Mesodermal cell (in vitro differentiated cells): ENCODE measurements at regions not wholly inside any gene's neighbourhood (a gene's known extent, or its start where the extent isn't known, plus 50 kb on each side); places are given as distances from the start of the nearest gene placed in this dataset.
"Not testable (repeated sequence)": the region's sequence is repeated elsewhere in the genome, so short reads cannot be mapped to it uniquely, and the experiment has no call there.

ENCODE experiments used
- H3K27ac ChIP-seq: 2 replicates; pipeline ENCODE4 v1.7.0; 2013; ENCODE audit warnings: mild to moderate bottlenecking, low read depth, low read length, moderate library complexity; ENCODE audit not compliant: severe bottlenecking
- H3K36me3 ChIP-seq: 2 replicates; pipeline ENCODE4 v1.7.1; 2013; ENCODE audit warnings: mild to moderate bottlenecking, low read length, moderate library complexity; ENCODE audit not compliant: control insufficient read depth, insufficient read depth
- H3K4me1 ChIP-seq: one replicate; pipeline ENCODE4 v1.7.1; 2013; ENCODE audit warnings: mild to moderate bottlenecking, low read length; ENCODE audit not compliant: insufficient read depth, control insufficient read depth, poor library complexity, severe bottlenecking
- H3K4me3 ChIP-seq: 2 replicates; pipeline ENCODE4 v1.7.0; 2013; ENCODE audit warnings: low read length, control low read depth, mild to moderate bottlenecking; ENCODE audit not compliant: insufficient read depth, poor library complexity, severe bottlenecking; ENCODE audit errors: extremely low read depth
- H3K9me3 ChIP-seq: 2 replicates; pipeline ENCODE4 v1.7.1; 2013; ENCODE audit warnings: mild to moderate bottlenecking, low read length, moderate library complexity; ENCODE audit not compliant: control insufficient read depth
- WGBS, 2 experiments: methylation state at CpG; one replicate each; pipeline ENCODE4 v1.1.5; 2013; ENCODE audit warnings: missing lambda C conversion rate in 2 of 2; ENCODE audit not compliant: insufficient coverage in 2 of 2; 5-methylcytosine and 5-hydroxymethylcytosine counted together

GRCh38 chr4:160352637-160353036 lies 1249.8 kb downstream of the RAPGEF2 start:
- Histone ChIP-seq H3K4me1 (no peaks in the 10 kb centered on the region), H3K27ac (no peak overlapping the region), H3K9me3 (no peaks in the 10 kb centered on the region), H3K4me3 (no peak overlapping the region), H3K36me3 (no peaks in the 10 kb centered on the region)
- WGBS, 2 experiments: no CpG with 5 or more reads among the region's 2 CpGs

- no peaks in the 10 kb centered on the region for H3K4me1 ChIP-seq
- WGBS, 2 experiments: 95 to 97% methylated on average over 3 to 4 of the region's 5 CpGs
- no peak overlapping the region for H3K27ac ChIP-seq
- no peaks in the 10 kb centered on the region for H3K36me3 ChIP-seq
- H3K4me3 ChIP-seq: no peak overlapping the region
- no peaks in the 10 kb centered on the region for H3K9me3 ChIP-seq
These were observed 1250.7 kb downstream of the RAPGEF2 start for GRCh38 chr4:160353548-160353947.

GRCh38 chr4:160362478-160362877 lies 1259.6 kb downstream of the RAPGEF2 start:
- peaks cover 5% of the 10 kb centered on the region for H3K9me3 ChIP-seq
- no peaks in the 10 kb centered on the region for H3K36me3 ChIP-seq
- 63 to 84% methylated on average over 3 of the region's 3 CpGs for WGBS, 2 experiments
- H3K4me3 ChIP-seq: no peak overlapping the region
- no peaks in the 10 kb centered on the region for H3K4me1 ChIP-seq
- H3K27ac ChIP-seq: no peak overlapping the region

GRCh38 chr4:160364217-160364616 lies 1261.3 kb downstream of the RAPGEF2 start:
- Histone ChIP-seq H3K36me3 (no peaks in the 10 kb centered on the region), H3K27ac (no peak overlapping the region), H3K4me1 (no peaks in the 10 kb centered on the region), H3K9me3 (peaks cover 5% of the 10 kb centered on the region), H3K4me3 (no peak overlapping the region)

GRCh38 chr4:160364665-160365064 lies 1261.8 kb downstream of the RAPGEF2 start:
- not testable (repeated sequence) for H3K4me1 ChIP-seq, H3K9me3 ChIP-seq, H3K27ac ChIP-seq, H3K4me3 ChIP-seq, H3K36me3 ChIP-seq
- 89% methylated on average over 4 of the region's 6 CpGs; no CpG with 5 or more reads in 1 of the 2 experiments for WGBS, 2 experiments

- not testable (repeated sequence) for H3K36me3 ChIP-seq, H3K9me3 ChIP-seq, H3K4me1 ChIP-seq, H3K27ac ChIP-seq, H3K4me3 ChIP-seq
- WGBS, 2 experiments: 86 to 96% methylated on average over 4 to 6 of the region's 8 CpGs
These were observed 1262.5 kb downstream of the RAPGEF2 start for GRCh38 chr4:160365383-160365782.

GRCh38 chr4:160370046-160370445 lies 1267.2 kb downstream of the RAPGEF2 start:
- no peaks in the 10 kb centered on the region for H3K9me3 ChIP-seq
- H3K27ac ChIP-seq: no peak overlapping the region
- no peaks in the 10 kb centered on the region for H3K4me1 ChIP-seq
- no peaks in the 10 kb centered on the region for H3K36me3 ChIP-seq
- H3K4me3 ChIP-seq: no peak overlapping the region
- 80% methylated on average over 1 of the region's 2 CpGs; no CpG with 5 or more reads in 1 of the 2 experiments for WGBS, 2 experiments

- no peaks in the 10 kb centered on the region for H3K4me1 ChIP-seq
- no peaks in the 10 kb centered on the region for H3K36me3 ChIP-seq
- no peak overlapping the region for H3K4me3 ChIP-seq
- no CpG with 5 or more reads among the region's 1 CpG for WGBS, 2 experiments
- no peak overlapping the region for H3K27ac ChIP-seq
- no peaks in the 10 kb centered on the region for H3K9me3 ChIP-seq
These were observed 1268.6 kb downstream of the RAPGEF2 start for GRCh38 chr4:160371446-160371845.

- Histone ChIP-seq H3K36me3 (no peaks in the 10 kb centered on the region), H3K4me3 (no peak overlapping the region), H3K4me1 (no peaks in the 10 kb centered on the region), H3K9me3 (no peaks in the 10 kb centered on the region), H3K27ac (no peak overlapping the region)
- WGBS, 2 experiments: 90 to 100% methylated on average over 1 to 2 of the region's 5 CpGs
These were observed 1269.5 kb downstream of the RAPGEF2 start for GRCh38 chr4:160372390-160372789.

GRCh38 chr4:160373911-160374310 lies 1271.0 kb downstream of the RAPGEF2 start:
- Histone ChIP-seq H3K9me3 (no peaks in the 10 kb centered on the region), H3K4me3 (no peak overlapping the region), H3K27ac (no peak overlapping the region), H3K4me1 (no peaks in the 10 kb centered on the region), H3K36me3 (no peaks in the 10 kb centered on the region)
- 100% methylated on average over 2 of the region's 2 CpGs; no CpG with 5 or more reads in 1 of the 2 experiments for WGBS, 2 experiments

- WGBS, 2 experiments: no CpG with 5 or more reads among the region's 2 CpGs
- Histone ChIP-seq H3K27ac (no peak overlapping the region), H3K4me1 (no peaks in the 10 kb centered on the region), H3K4me3 (no peak overlapping the region), H3K36me3 (no peaks in the 10 kb centered on the region), H3K9me3 (no peaks in the 10 kb centered on the region)
These were observed 1273.0 kb downstream of the RAPGEF2 start for GRCh38 chr4:160375772-160376452.
